ENCODE measurements at regions not wholly inside any gene's neighbourhood (a gene's known extent, or its start where the extent isn't known, plus 50 kb on each side); places are given as distances from the start of the nearest gene placed in this dataset.

DNA sequence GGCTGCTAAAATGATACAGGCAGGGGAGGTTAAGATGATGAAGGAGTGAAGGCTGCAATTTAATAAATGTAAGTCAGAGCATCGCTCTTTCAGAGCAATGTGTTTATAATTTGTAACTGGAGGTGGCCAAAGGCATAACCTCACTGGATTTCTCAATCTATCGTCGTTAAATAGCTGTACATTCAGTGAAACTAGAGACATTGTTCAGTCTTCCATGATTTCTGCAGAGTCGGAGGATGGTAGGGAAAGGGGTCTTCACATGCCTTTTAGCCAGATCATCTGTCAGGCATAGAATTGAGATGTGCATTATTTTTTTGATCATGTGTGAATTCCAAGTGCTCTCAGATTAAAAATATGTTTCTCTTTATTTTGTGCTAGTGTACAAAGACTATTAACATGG, 315.4 kb downstream of the OXSM start:
- TF ChIP-seq CTCF (optimal IDR thresholded peaks at IDR 0.05 in 1 of 3, IDR thresholded peaks at IDR 0.05 in 1 of 3, conservative IDR thresholded peaks at IDR 0.05 in 1 of 3; ENCODE audit: extremely low read depth in 1 of 3, insufficient read depth in 2 of 3, low read length in 3 of 3), result no peak
- no peak for TF ChIP-seq EZH2 (IDR thresholded peaks at IDR 0.05; ENCODE audit: low read length)

Measured in keratinocyte (primary cell).